GM19372 (cell line): ENCODE measurements at regions not wholly inside any gene's neighbourhood (a gene's known extent, or its start where the extent isn't known, plus 50 kb on each side); places are given as distances from the start of the nearest gene placed in this dataset.
"Not testable (repeated sequence)": the region's sequence is repeated elsewhere in the genome, so short reads cannot be mapped to it uniquely, and the experiment has no call there.

Experiments
- ATAC-seq: cut with Tn5 transposase; IDR thresholded peaks from one replicate; pipeline ENCODE4 v1.9.1; 2021; ENCODE audit warnings: mild to moderate bottlenecking, low read depth, moderate library complexity; ENCODE audit not compliant: unreplicated experiment

DNA sequence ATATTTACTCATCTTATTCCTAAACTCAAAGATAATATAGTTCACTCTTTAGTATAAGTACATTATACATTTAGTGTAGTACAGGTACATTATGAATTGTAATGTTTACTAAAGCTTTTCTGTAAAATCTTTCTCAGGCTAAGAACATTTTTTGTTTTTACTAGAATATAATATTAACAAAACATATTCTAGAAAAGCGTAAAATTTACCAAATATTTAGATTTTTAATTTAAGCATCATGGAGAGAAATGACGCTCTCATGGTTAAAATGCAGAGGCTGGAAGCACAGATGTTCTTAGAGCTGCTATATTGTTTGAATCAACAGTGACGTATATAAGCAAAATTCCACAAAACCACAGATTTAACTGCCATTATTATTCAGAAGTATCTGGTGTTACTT lies 54.7 kb upstream of the NBPF15 start:
- not testable (repeated sequence) for ATAC-seq

DNA sequence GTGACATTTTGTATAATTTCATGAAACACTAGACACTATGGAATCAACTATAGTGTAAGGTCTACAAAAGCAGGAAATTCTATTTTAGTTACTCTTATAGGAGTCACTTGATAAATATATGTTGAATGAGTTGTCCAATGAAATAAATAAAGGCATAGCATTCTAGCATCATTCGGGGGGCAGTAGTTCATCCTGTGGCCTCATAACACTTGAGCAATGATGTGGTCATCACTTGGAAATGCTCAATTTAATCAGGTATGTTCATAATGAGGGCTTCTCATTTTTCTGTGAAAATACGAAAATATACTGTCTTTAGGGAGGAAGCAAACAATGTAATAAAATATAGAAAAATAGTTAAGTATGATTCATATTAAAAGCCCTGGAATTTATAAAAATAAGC lies 55.4 kb upstream of the NBPF15 start:
- not testable (repeated sequence) for ATAC-seq

DNA sequence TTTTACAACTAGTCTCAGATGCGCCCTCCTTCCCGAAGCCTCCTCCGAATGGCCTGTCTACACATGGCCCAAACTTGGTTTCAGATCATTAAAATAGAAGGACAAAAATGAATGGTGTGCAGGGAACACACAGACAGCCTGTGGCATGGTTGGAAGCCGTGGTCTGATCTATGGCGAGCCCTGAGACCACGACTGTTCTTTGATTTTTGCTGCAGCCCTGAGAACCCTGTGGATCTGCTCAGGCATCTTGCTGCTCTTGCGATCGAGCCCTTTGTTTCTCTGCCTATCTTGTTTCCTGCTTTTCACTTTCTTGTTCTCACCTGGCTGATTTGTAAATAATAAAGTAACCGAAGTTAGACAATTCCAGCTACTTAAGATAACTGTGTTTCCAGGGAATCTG lies 57.0 kb upstream of the NBPF15 start:
- ATAC-seq, result not testable (repeated sequence)

GRCh38 chr1:144519528-144520189 lies 58.2 kb upstream of the NBPF15 start:
- ATAC-seq, result not testable (repeated sequence)

DNA sequence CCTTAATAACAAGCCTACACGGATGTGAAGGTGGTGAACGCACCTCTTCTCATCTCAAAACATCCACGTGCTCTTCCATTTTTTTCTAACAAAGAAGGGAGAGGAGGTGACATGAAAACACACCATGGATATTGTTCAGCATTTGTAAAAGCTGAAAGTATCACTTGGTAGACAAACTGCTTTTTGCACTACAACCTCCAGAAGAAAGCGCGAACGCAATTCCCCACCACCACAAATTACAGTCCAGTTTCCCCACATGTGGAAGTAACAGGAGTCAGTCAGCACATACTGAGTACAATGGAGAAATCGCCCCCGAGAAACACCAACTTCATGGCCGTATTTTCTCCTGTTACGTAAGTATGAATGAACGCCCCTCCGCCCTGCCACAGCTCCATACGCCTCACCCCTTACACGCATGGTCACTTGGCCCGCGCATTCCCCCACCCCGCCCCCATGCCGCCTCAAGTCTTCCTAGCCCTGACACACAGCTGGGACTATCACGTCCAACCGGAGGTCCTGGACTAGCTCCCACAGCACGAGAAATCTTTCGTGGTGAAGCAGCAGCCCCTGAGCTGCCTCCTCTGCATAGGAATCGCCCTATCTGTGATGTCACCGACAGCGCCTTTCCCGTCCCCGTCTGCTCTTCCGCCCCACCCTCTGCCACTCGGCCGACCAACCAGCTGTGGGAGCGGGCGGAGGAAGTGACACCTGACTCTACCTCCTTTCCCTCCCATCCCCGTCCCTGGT lies 62.4 kb upstream of the NBPF15 start:
- peak; percentile 83 for ATAC-seq

DNA sequence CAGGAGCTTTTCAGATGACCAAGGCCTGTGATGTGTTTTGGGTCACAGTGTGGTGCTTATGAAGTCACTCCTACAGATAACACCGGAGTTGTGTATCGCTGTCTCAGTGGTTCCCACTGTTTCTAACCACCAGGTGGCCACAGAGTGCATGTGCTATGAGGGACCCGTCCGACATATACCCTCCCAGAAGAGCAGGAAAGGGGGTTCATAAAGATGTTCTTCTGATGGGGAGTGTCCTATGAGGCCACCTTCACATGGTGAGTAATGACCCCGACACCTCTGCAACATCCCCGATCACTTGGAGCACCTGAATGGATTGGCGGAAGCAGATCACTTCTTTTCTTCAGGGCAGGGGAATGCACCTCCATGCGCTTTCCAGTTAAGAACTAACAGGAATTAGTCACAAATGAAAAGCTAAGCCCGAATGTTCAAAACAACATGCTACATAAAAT lies 60.5 kb upstream of the PPIAL4F start:
- ATAC-seq, result not testable (repeated sequence)

DNA sequence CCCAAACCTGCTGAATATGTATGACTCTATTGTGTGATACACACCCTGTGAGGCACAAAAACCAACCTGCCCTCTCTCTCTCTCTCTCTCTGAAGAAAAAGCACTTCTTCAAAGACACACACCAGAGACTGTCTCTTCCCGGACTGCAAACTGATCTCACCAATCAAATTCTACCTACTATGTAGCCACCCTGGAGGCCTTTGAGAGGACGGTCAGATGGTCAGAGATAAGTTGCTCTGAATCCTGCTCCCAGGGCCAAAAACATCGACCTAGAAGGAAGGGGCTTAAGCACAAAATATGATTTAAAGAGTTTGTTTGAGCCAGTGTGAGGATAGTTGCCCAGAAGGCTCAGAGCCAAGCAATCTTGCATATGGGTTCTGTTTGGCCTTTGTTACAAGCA lies 59.2 kb upstream of the PPIAL4F start:
- ATAC-seq, result not testable (repeated sequence)

DNA sequence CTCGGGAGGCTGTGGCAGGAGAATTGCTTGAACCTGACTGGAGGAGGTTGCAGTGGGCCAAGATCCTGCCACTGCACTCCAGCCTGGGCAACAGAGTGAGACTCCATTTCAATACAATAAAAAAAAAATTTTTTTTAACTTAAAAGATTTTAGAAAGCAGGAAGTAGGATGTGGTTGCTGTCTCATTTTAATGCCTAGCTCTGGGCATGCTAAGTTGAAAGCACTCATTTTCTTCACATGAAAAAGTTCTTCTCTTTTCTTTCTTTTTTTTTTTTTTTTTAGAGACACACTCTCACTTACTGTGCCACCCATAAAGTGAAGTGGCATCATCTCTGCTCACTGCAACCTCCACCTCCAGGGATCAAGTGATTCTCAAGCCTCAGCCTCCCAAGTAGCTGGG lies 58.4 kb upstream of the PPIAL4F start:
- not testable (repeated sequence) for ATAC-seq

DNA sequence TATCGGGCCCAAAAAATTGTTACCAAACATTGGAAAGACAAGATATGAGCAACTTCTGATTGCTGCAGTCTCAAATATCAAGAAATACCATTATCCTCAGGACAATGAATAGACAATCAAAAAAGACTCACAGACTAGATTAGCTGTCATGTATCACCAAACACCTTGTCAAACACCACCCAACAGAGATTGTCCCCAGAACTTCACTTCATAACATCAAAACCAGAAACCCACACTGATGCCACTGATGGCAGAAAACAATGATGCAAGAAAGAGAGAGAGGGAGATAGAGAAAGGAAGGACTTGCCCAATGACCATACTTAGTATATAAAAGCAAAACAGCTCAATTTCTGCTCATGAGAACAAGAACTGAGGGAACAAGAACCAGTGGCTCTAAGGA lies 56.0 kb upstream of the PPIAL4F start:
- not testable (repeated sequence) for ATAC-seq

GRCh38 chr1:144537234-144537633 lies 55.5 kb upstream of the PPIAL4F start:
- ATAC-seq, result not testable (repeated sequence)

DNA sequence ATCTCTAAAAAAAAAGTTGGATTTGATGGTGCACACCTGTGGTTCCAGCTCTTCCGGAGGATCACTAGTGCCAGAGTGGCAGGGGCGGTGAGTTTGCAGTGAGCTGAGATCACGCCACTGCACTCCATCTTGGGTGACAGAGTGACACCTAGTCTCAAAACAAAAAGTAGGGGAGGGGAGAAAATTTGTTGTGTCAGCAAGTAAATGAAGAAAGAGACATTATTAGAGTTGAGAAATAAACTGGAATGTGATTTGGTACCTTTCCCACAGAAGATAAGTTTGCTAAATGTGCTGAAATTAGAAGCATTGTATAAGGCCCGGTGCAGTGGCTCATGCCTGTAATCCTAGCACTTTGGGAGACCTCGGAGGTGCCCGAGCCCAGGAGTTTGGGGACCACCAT lies 54.0 kb upstream of the PPIAL4F start:
- not testable (repeated sequence) for ATAC-seq

- ATAC-seq, result not testable (repeated sequence)
These were observed 53.3 kb upstream of the PPIAL4F start for GRCh38 chr1:144539191-144539960.
